Activated B cell treated with CpG ODN at 0.5 μM for 24 hours (primary cell): ENCODE measurements at regions not wholly inside any gene's neighbourhood (a gene's known extent, or its start where the extent isn't known, plus 50 kb on each side); places are given as distances from the start of the nearest gene placed in this dataset.

Experiments used
- ATAC-seq: fragments of 200-7000 bp; cut with Tn5 transposase; one replicate; pipeline ENCODE4 v1.10.0; 2021; ENCODE audit warnings: low read depth, mild to moderate bottlenecking, moderate library complexity
- CTCF ChIA-PET: fragments of 350-600 bp; sonication (Branson Sonifier 250); formaldehyde crosslinking; loops from one replicate; lab custom pipeline; 2021; ENCODE audit warnings: antibody characterized with exemption; lab: Charles Lee
- POLR2A ChIA-PET: fragments of 350-600 bp; sonication (Branson Sonifier 250); formaldehyde crosslinking; loops from one replicate; lab custom pipeline; 2021; ENCODE audit warnings: antibody characterized with exemption; lab: Charles Lee
- DNase-seq: peaks from one replicate; pipeline ENCODE4 v3.0.0; 2022
- H3K27ac Mint-ChIP-seq: one replicate; pipeline ENCODE4 v1.8.0; 2020; ENCODE audit warnings: mixed read lengths
- H3K27me3 Mint-ChIP-seq: one replicate; pipeline ENCODE4 v1.8.0; 2021; ENCODE audit warnings: mixed read lengths
- H3K36me3 Mint-ChIP-seq: one replicate; pipeline ENCODE4 v1.8.0; 2021; ENCODE audit warnings: low read depth, mixed read lengths
- H3K4me1 Mint-ChIP-seq: one replicate; pipeline ENCODE4 v1.8.0; 2021; ENCODE audit warnings: mixed read lengths
- H3K4me3 Mint-ChIP-seq: one replicate; pipeline ENCODE4 v1.8.0; 2020; ENCODE audit warnings: mild to moderate bottlenecking, mixed read lengths
- H3K9me3 Mint-ChIP-seq: one replicate; pipeline ENCODE4 v1.8.0; 2020; ENCODE audit warnings: mixed read lengths
- CTCF ChIP-seq: fragments of 200-600 bp; IDR thresholded peaks from one replicate; pipeline ENCODE4 v1.8.0; 2022; ENCODE audit warnings: antibody characterized with exemption, mild to moderate bottlenecking
- intact Hi-C: fragments of 100-400 bp; cut with micrococcal nuclease; formaldehyde crosslinking; loops from one replicate; pipeline ENCODE4 v1.15.1; 2024

GRCh38 chr3:88321363-88322050, 171.7 kb downstream of the C3orf38 start:
- Mint-ChIP-seq H3K27me3 (no peaks in the 10 kb centered on the region), H3K4me1 (no peaks in the 10 kb centered on the region), H3K27ac (no peak overlapping the region), H3K4me3 (no peak overlapping the region), H3K9me3 (peaks cover 11% of the 10 kb centered on the region), H3K36me3 (no peaks in the 10 kb centered on the region)
- intact Hi-C loops = no loop called here
- no peak for DNase-seq
- CTCF ChIA-PET = no interaction called here
- TF ChIP-seq CTCF = no peak
- no peak for ATAC-seq
- POLR2A ChIA-PET = no interaction called here

- CTCF ChIA-PET = interaction anchor here (0.6 kb wide), 1 partner anchor 55 kb away, joined by 3 read pairs; no protein-coding TSS in a partner anchor
These were observed 175.0 kb downstream of the C3orf38 start for GRCh38 chr3:88324788-88325187.

GRCh38 chr3:88334187-88334868, 184.6 kb downstream of the C3orf38 start:
- intact Hi-C loops = no loop called here
- no peaks in the 10 kb centered on the region for H3K36me3 Mint-ChIP-seq
- ChIA-PET CTCF (no interaction called here), POLR2A (no interaction called here)
- no peaks in the 10 kb centered on the region for H3K4me1 Mint-ChIP-seq
- no peak overlapping the region for H3K27ac Mint-ChIP-seq
- no peak for TF ChIP-seq CTCF
- no peaks in the 10 kb centered on the region for H3K27me3 Mint-ChIP-seq
- H3K4me3 Mint-ChIP-seq = no peak overlapping the region
- H3K9me3 Mint-ChIP-seq = peaks cover 15% of the 10 kb centered on the region
- ATAC-seq (no peak), DNase-seq (no peak)

More at GRCh38 chr3:88324788-88325187, 175.0 kb downstream of the C3orf38 start:
- Mint-ChIP-seq H3K4me3 (no peak overlapping the region), H3K27ac (no peak overlapping the region), H3K36me3 (no peaks in the 10 kb centered on the region), H3K27me3 (no peaks in the 10 kb centered on the region), H3K9me3 (peaks cover 11% of the 10 kb centered on the region), H3K4me1 (no peaks in the 10 kb centered on the region)
- intact Hi-C loops = no loop called here
- no peak for TF ChIP-seq CTCF
- ATAC-seq (no peak), DNase-seq (no peak)
- POLR2A ChIA-PET = no interaction called here

- Mint-ChIP-seq H3K36me3 (no peaks in the 10 kb centered on the region), H3K4me3 (no peak overlapping the region), H3K27me3 (no peaks in the 10 kb centered on the region), H3K4me1 (no peaks in the 10 kb centered on the region), H3K9me3 (peaks cover 15% of the 10 kb centered on the region), H3K27ac (no peak overlapping the region)
- DNase-seq (no peak), ATAC-seq (no peak)
- TF ChIP-seq CTCF = no peak
- ChIA-PET CTCF (no interaction called here), POLR2A (no interaction called here)
- intact Hi-C loops = no loop called here
These were observed 187.1 kb downstream of the C3orf38 start for GRCh38 chr3:88336894-88337293.

- CTCF ChIA-PET = no interaction called here
These were observed 193.5 kb downstream of the C3orf38 start for GRCh38 chr3:88343264-88343663.

More at GRCh38 chr3:88343264-88343663, 193.5 kb downstream of the C3orf38 start:
- H3K9me3 Mint-ChIP-seq = no peaks in the 10 kb centered on the region
- H3K27me3 Mint-ChIP-seq = no peaks in the 10 kb centered on the region
- intact Hi-C loops = no loop called here
- POLR2A ChIA-PET = interaction anchor here (0.5 kb wide), 1 partner anchor 191 kb away, joined by 5 read pairs; no protein-coding TSS in a partner anchor
- H3K36me3 Mint-ChIP-seq = no peaks in the 10 kb centered on the region
- no peak overlapping the region for H3K4me3 Mint-ChIP-seq
- no peak overlapping the region for H3K27ac Mint-ChIP-seq
- H3K4me1 Mint-ChIP-seq = no peaks in the 10 kb centered on the region
- no peak for TF ChIP-seq CTCF
- ATAC-seq (no peak), DNase-seq (no peak)
